HepG2 (cell line): ENCODE measurements at regions not wholly inside any gene's neighbourhood (a gene's known extent, or its start where the extent isn't known, plus 50 kb on each side); places are given as distances from the start of the nearest gene placed in this dataset.

Experiments used
- ATAC-seq: fragments of 200-7000 bp; cut with Tn5 transposase; 3 replicates; pipeline ENCODE4 v1.9.1; 2020; ENCODE audit warnings: mild to moderate bottlenecking, moderate library complexity
- BruUV-seq: library from RNA; stranded (reverse); fragments of 400-500 nt; replicated peaks from 2 replicates; lab custom pipeline; 2021; lab: Mats Ljungman, UMichigan
- CTCF ChIA-PET: fragments of 300-600 bp; formaldehyde crosslinking; extraction: SDS; loops from one replicate; lab custom pipeline; 2021; ENCODE audit warnings: low total read pairs, inconsistent platforms, low intra/inter-chr PET ratio; lab: Yijun Ruan, JAX
- POLR2A ChIA-PET: fragments of 350-600 bp; sonication (Branson Sonifier 250); formaldehyde crosslinking; loops from one replicate; lab custom pipeline; 2020; ENCODE audit warnings: antibody characterized with exemption, inconsistent platforms; lab: Yijun Ruan, JAX
- DNase-seq: peaks from one replicate; pipeline ENCODE4 v3.0.0-alpha.2; 2015; ENCODE audit warnings: low spot score
- FAIRE-seq: peaks from 3 replicates; lab custom pipeline; 2011; peaks lifted over from hg19 to GRCh38; lab: Jason Lieb, UNC
- H2AFZ ChIP-seq: one replicate; pipeline ENCODE4 v1.6.1; 2011; ENCODE audit warnings: low read length, inconsistent platforms
- H3K27ac ChIP-seq: fragments of 300-600 bp; 3 replicates; pipeline ENCODE4 v1.8.0; 2011; ENCODE audit warnings: mixed run types, mild to moderate bottlenecking, mixed read lengths, low read length, inconsistent platforms; ENCODE audit not compliant: insufficient read depth; ENCODE audit errors: extremely low read length
- H3K27me3 ChIP-seq, 2 experiments: fragments of 200-600 bp in 1 of 2; 2 replicates in 1 of 2; 3 replicates in 1 of 2; pipeline versions ENCODE4 v1.6.0 to v1.8.0; 2011; ENCODE audit warnings: low read length in 2 of 2, mild to moderate bottlenecking in 2 of 2, moderate library complexity in 2 of 2, inconsistent platforms in 1 of 2; ENCODE audit not compliant: insufficient read depth in 2 of 2, control insufficient read depth in 1 of 2
- H3K36me3 ChIP-seq, 2 experiments: fragments of 200-600 bp in 1 of 2; replicated peaks in 1 of 2; 2 replicates in 1 of 2; 3 replicates in 1 of 2; pipeline versions ENCODE4 v1.5.1 to v1.8.0; 2011; ENCODE audit warnings: low read length in 2 of 2, inconsistent platforms in 1 of 2; ENCODE audit not compliant: insufficient read depth in 2 of 2, control insufficient read depth in 1 of 2
- H3K4me1 ChIP-seq: 2 replicates; pipeline ENCODE4 v1.5.1; 2012; ENCODE audit warnings: low read length, inconsistent platforms; ENCODE audit not compliant: insufficient read depth
- H3K4me2 ChIP-seq: 2 replicates; pipeline ENCODE4 v1.6.0; 2011; ENCODE audit warnings: low read depth, low read length, inconsistent platforms
- H3K4me3 ChIP-seq, 3 experiments: fragments of 200-600 bp in 1 of 3; sonication (generic), shearing (Covaris generic) in 1 of 3; replicated peaks in 1 of 3; 2 replicates each; pipeline ENCODE4 v1.5.1; 2011 to 2016; ENCODE audit warnings: low read length in 3 of 3, inconsistent platforms in 2 of 3, low read depth in 2 of 3, mild to moderate bottlenecking in 2 of 3, control low read depth in 1 of 3, mixed read lengths in 1 of 3; ENCODE audit not compliant: insufficient read depth in 1 of 3
- H3K79me2 ChIP-seq: one replicate; pipeline ENCODE4 v1.6.1; 2011; ENCODE audit warnings: low read length, inconsistent platforms; ENCODE audit not compliant: insufficient read depth
- H3K9ac ChIP-seq: 2 replicates; pipeline ENCODE4 v1.6.0; 2011; ENCODE audit warnings: mild to moderate bottlenecking, low read depth, low read length, inconsistent platforms; ENCODE audit not compliant: insufficient read depth
- H3K9me3 ChIP-seq: 2 replicates; pipeline ENCODE4 v1.5.1; 2012; ENCODE audit warnings: mild to moderate bottlenecking, low read length
- H4K20me1 ChIP-seq: 2 replicates; pipeline ENCODE4 v1.6.0; 2011; ENCODE audit warnings: inconsistent platforms, mild to moderate bottlenecking, low read length, moderate library complexity; ENCODE audit not compliant: insufficient read depth
- ATF1 ChIP-seq: IDR thresholded peaks from 2 replicates; pipeline ENCODE4 v1.6.1; 2016; ENCODE audit warnings: mild to moderate bottlenecking, control low read depth
- IKZF4 ChIP-seq: sonication (generic); formaldehyde crosslinking; IDR thresholded peaks from 2 replicates; pipeline ENCODE4 v1.5.1; 2020; ENCODE audit warnings: borderline replicate concordance, mild to moderate bottlenecking, low read depth, missing genetic modification reagents; ENCODE audit errors: not compliant biosample characterization
- MEF2D ChIP-seq: sonication (generic); formaldehyde crosslinking; IDR thresholded peaks from 2 replicates; pipeline ENCODE4 v1.5.1; 2020; ENCODE audit warnings: mild to moderate bottlenecking, missing genetic modification reagents
- NKX3-1 ChIP-seq: sonication (generic); formaldehyde crosslinking; IDR thresholded peaks from 2 replicates; pipeline ENCODE4 v1.5.0; 2020; ENCODE audit warnings: missing genetic modification reagents
- RFXANK ChIP-seq: IDR thresholded peaks from 2 replicates; pipeline ENCODE4 v1.6.1; 2016
- ZBTB21 ChIP-seq: sonication (generic); formaldehyde crosslinking; IDR thresholded peaks from 2 replicates; pipeline ENCODE4 v1.4.0; 2020; ENCODE audit warnings: missing genetic modification reagents
- ZBTB38 ChIP-seq: sonication (generic); formaldehyde crosslinking; IDR thresholded peaks from 2 replicates; pipeline ENCODE4 v1.5.1; 2020; ENCODE audit warnings: mild to moderate bottlenecking, missing genetic modification reagents
- ZNF30 ChIP-seq: sonication (generic); formaldehyde crosslinking; IDR thresholded peaks from 2 replicates; pipeline ENCODE4 v1.5.0; 2020; ENCODE audit warnings: mild to moderate bottlenecking, missing genetic modification reagents
- ZNF496 ChIP-seq: sonication (generic); formaldehyde crosslinking; IDR thresholded peaks from 2 replicates; pipeline ENCODE4 v1.8.1; 2023; ENCODE audit warnings: mild to moderate bottlenecking, moderate library complexity, missing genetic modification reagents; ENCODE audit not compliant: insufficient replicate concordance
- ZSCAN29 ChIP-seq: sonication (generic); formaldehyde crosslinking; conservative IDR thresholded peaks from 2 replicates; pipeline ENCODE4 v1.4.0; 2020; ENCODE audit warnings: mild to moderate bottlenecking, missing genetic modification reagents
- in situ Hi-C: cut with HindIII; loops from 2 replicates; pipeline ENCODE4 v1.10.0; 2017; ENCODE audit warnings: low pct_unique_long_range_greater_than_20kb; ENCODE audit not compliant: extremely low pct_ligation_motif_present
- intact Hi-C: fragments of 100-400 bp; cut with micrococcal nuclease; formaldehyde crosslinking; loops from one replicate; pipeline ENCODE4 v1.10.0; 2022; ENCODE audit not compliant: unreplicated experiment
- TF ChIP-seq, protein P1 (sequence below): sonication (generic); formaldehyde crosslinking; IDR thresholded peaks from 2 replicates; pipeline ENCODE4 v1.4.0; 2020; ENCODE audit warnings: missing genetic modification reagents
- TF ChIP-seq, protein P2 (sequence below): sonication (generic); formaldehyde crosslinking; IDR thresholded peaks from 2 replicates; pipeline ENCODE4 v1.4.0; 2020; ENCODE audit warnings: missing genetic modification reagents
- TF ChIP-seq, protein P3 (sequence below): sonication (generic); formaldehyde crosslinking; IDR thresholded peaks from 2 replicates; pipeline ENCODE4 v1.4.0; 2020; ENCODE audit warnings: missing genetic modification reagents, borderline replicate concordance

DNA sequence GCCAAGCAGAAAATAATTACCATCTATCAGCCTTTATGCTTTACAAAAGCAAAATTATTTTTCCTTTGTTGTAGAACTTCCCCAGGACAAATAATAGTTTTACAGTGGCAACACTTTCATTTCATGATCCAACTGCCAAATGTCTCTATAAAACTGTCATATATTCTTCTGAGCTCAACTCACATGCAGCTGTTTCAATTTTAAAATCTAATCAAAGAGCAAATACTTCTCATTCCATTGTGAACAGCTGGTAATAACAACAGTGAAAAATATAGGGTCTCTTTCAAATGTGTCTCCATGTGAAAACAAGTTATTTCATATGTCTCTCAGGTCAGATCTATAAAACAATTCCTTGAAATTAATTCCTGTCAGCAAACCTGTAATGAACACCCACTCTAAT is 270.6 kb upstream of the SLC7A11 start:
- ChIA-PET CTCF (no interaction called here), POLR2A (no interaction called here)
- H3K27ac ChIP-seq = no peak overlapping the region
- H3K4me2 ChIP-seq = no peak overlapping the region
- ATAC-seq (no peak), FAIRE-seq (no peak), DNase-seq (no peak)
- in situ Hi-C loops (loop anchor here (25.0 kb wide), 1 partner anchor 475 kb away; no protein-coding TSS in a partner anchor), intact Hi-C loops (no loop called here)
- no peaks in the 10 kb centered on the region for H4K20me1 ChIP-seq
- BruUV-seq = no TSS peak
- no peak overlapping the region for H2AFZ ChIP-seq
- no peaks in the 10 kb centered on the region for H3K36me3 ChIP-seq
- no peaks in the 10 kb centered on the region for H3K79me2 ChIP-seq
- H3K4me1 ChIP-seq = 0 out of 2 replicates have a peak, but pooled peaks cover 1% of the 10 kb centered on the region
- no peak overlapping the region for H3K9ac ChIP-seq
- H3K9me3 ChIP-seq = no peaks in the 10 kb centered on the region
- H3K4me3 ChIP-seq = no peak overlapping the region
- no peaks in the 10 kb centered on the region for H3K27me3 ChIP-seq
- TF ChIP-seq, protein P1, sequence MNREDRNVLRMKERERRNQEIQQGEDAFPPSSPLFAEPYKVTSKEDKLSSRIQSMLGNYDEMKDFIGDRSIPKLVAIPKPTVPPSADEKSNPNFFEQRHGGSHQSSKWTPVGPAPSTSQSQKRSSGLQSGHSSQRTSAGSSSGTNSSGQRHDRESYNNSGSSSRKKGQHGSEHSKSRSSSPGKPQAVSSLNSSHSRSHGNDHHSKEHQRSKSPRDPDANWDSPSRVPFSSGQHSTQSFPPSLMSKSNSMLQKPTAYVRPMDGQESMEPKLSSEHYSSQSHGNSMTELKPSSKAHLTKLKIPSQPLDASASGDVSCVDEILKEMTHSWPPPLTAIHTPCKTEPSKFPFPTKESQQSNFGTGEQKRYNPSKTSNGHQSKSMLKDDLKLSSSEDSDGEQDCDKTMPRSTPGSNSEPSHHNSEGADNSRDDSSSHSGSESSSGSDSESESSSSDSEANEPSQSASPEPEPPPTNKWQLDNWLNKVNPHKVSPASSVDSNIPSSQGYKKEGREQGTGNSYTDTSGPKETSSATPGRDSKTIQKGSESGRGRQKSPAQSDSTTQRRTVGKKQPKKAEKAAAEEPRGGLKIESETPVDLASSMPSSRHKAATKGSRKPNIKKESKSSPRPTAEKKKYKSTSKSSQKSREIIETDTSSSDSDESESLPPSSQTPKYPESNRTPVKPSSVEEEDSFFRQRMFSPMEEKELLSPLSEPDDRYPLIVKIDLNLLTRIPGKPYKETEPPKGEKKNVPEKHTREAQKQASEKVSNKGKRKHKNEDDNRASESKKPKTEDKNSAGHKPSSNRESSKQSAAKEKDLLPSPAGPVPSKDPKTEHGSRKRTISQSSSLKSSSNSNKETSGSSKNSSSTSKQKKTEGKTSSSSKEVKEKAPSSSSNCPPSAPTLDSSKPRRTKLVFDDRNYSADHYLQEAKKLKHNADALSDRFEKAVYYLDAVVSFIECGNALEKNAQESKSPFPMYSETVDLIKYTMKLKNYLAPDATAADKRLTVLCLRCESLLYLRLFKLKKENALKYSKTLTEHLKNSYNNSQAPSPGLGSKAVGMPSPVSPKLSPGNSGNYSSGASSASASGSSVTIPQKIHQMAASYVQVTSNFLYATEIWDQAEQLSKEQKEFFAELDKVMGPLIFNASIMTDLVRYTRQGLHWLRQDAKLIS (CRISPR knock-in tag) = no peak
- TF ChIP-seq ZNF496 = no peak
- no peak for TF ChIP-seq ZNF30 (CRISPR knock-in tag)
- TF ChIP-seq MEF2D (CRISPR knock-in tag) = no peak
- TF ChIP-seq RFXANK = no peak
- TF ChIP-seq NKX3-1 (CRISPR knock-in tag) = no peak
- no peak for TF ChIP-seq ZSCAN29 (CRISPR knock-in tag)
- no peak for TF ChIP-seq ZBTB38
- TF ChIP-seq ZBTB21 (CRISPR knock-in tag) = no peak
- TF ChIP-seq, protein P2, sequence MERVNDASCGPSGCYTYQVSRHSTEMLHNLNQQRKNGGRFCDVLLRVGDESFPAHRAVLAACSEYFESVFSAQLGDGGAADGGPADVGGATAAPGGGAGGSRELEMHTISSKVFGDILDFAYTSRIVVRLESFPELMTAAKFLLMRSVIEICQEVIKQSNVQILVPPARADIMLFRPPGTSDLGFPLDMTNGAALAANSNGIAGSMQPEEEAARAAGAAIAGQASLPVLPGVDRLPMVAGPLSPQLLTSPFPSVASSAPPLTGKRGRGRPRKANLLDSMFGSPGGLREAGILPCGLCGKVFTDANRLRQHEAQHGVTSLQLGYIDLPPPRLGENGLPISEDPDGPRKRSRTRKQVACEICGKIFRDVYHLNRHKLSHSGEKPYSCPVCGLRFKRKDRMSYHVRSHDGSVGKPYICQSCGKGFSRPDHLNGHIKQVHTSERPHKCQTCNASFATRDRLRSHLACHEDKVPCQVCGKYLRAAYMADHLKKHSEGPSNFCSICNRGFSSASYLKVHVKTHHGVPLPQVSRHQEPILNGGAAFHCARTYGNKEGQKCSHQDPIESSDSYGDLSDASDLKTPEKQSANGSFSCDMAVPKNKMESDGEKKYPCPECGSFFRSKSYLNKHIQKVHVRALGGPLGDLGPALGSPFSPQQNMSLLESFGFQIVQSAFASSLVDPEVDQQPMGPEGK = no peak
- no peak for TF ChIP-seq IKZF4 (CRISPR knock-in tag)
- TF ChIP-seq, protein P3, sequence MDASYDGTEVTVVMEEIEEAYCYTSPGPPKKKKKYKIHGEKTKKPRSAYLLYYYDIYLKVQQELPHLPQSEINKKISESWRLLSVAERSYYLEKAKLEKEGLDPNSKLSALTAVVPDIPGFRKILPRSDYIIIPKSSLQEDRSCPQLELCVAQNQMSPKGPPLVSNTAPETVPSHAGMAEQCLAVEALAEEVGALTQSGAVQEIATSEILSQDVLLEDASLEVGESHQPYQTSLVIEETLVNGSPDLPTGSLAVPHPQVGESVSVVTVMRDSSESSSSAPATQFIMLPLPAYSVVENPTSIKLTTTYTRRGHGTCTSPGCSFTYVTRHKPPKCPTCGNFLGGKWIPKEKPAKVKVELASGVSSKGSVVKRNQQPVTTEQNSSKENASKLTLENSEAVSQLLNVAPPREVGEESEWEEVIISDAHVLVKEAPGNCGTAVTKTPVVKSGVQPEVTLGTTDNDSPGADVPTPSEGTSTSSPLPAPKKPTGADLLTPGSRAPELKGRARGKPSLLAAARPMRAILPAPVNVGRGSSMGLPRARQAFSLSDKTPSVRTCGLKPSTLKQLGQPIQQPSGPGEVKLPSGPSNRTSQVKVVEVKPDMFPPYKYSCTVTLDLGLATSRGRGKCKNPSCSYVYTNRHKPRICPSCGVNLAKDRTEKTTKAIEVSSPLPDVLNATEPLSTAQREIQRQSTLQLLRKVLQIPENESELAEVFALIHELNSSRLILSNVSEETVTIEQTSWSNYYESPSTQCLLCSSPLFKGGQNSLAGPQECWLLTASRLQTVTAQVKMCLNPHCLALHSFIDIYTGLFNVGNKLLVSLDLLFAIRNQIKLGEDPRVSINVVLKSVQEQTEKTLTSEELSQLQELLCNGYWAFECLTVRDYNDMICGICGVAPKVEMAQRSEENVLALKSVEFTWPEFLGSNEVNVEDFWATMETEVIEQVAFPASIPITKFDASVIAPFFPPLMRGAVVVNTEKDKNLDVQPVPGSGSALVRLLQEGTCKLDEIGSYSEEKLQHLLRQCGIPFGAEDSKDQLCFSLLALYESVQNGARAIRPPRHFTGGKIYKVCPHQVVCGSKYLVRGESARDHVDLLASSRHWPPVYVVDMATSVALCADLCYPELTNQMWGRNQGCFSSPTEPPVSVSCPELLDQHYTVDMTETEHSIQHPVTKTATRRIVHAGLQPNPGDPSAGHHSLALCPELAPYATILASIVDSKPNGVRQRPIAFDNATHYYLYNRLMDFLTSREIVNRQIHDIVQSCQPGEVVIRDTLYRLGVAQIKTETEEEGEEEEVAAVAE = no peak
- no peak for TF ChIP-seq ATF1 (CRISPR knock-in tag)
